ENCODE measurements at regions not wholly inside any gene's neighbourhood (a gene's known extent, or its start where the extent isn't known, plus 50 kb on each side); places are given as distances from the start of the nearest gene placed in this dataset.

- no peak for TF ChIP-seq CTCF (IDR thresholded peaks at IDR 0.05)
- DNase-seq (ENCODE audit: low spot score) (no peak), ATAC-seq (ENCODE audit: low FRiP score) (no peak)
Observed at GRCh38 chr2:236335696-236336574, 71.7 kb upstream of the ASB18 start.

GRCh38 chr2:236336575-236337464, 72.6 kb upstream of the ASB18 start:
- no peak for TF ChIP-seq CTCF (IDR thresholded peaks at IDR 0.05)

GRCh38 chr2:236337465-236338325, 73.5 kb upstream of the ASB18 start:
- DNase-seq (ENCODE audit: low spot score) = no peak
- no peak for ATAC-seq (ENCODE audit: low FRiP score)
- TF ChIP-seq CTCF (IDR thresholded peaks at IDR 0.05) = no peak

More at GRCh38 chr2:236336575-236337464, 72.6 kb upstream of the ASB18 start:
- no peak for DNase-seq (ENCODE audit: low spot score)
- no peak for ATAC-seq (ENCODE audit: low FRiP score)

- TF ChIP-seq CTCF (IDR thresholded peaks at IDR 0.05) = no peak
- DNase-seq (ENCODE audit: low spot score) (no peak), ATAC-seq (ENCODE audit: low FRiP score) (peak; percentile 60)
Observed at GRCh38 chr2:236338495-236339184, 74.4 kb upstream of the ASB18 start.

GRCh38 chr2:236340251-236340650, 76.0 kb upstream of the ASB18 start:
- TF ChIP-seq CTCF (IDR thresholded peaks at IDR 0.05) = no peak
- ATAC-seq (ENCODE audit: low FRiP score) (no peak), DNase-seq (ENCODE audit: low spot score) (no peak)

GRCh38 chr2:236341067-236341466, 76.9 kb upstream of the ASB18 start:
- ATAC-seq (ENCODE audit: low FRiP score) (no peak), DNase-seq (ENCODE audit: low spot score) (no peak)
- TF ChIP-seq CTCF (IDR thresholded peaks at IDR 0.05) = no peak

All from omental fat pad (tissue), 3 donors.